PC-9 (cell line): ENCODE measurements at regions not wholly inside any gene's neighbourhood (a gene's known extent, or its start where the extent isn't known, plus 50 kb on each side); places are given as distances from the start of the nearest gene placed in this dataset.

ENCODE experiments used
- EZH2 ChIP-seq: fragments of 200-600 bp; sonication (generic); IDR thresholded peaks from 2 replicates; pipeline ENCODE4 v1.8.0; 2017; ENCODE audit warnings: antibody characterized with exemption, low read depth
- TF ChIP-seq, protein P1 (sequence below): fragments of 200-600 bp; sonication (generic); conservative IDR thresholded peaks from 2 replicates; pipeline ENCODE4 v1.6.1; 2017; ENCODE audit warnings: mixed run types, antibody characterized with exemption, mild to moderate bottlenecking, moderate library complexity

DNA sequence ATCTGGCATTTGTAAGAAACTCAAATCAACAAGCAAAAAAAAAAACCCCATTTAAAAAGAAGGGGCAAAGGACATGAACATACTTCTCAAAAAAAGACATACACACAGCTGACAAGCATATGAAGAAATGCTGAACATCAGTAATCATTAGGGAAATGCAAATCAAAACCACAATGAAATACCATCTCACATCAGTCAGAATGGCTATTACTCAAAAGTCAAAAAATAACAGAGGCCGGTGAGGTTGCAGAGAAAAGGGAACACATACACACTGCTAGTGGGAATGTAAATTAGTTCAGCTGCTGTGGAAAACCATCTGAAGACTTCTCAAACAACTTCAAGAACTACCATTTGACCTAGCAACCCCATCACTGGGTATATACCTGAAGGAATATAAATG lies 199.4 kb upstream of the THBS1 start:
- TF ChIP-seq EZH2: no peak
- TF ChIP-seq, protein P1, sequence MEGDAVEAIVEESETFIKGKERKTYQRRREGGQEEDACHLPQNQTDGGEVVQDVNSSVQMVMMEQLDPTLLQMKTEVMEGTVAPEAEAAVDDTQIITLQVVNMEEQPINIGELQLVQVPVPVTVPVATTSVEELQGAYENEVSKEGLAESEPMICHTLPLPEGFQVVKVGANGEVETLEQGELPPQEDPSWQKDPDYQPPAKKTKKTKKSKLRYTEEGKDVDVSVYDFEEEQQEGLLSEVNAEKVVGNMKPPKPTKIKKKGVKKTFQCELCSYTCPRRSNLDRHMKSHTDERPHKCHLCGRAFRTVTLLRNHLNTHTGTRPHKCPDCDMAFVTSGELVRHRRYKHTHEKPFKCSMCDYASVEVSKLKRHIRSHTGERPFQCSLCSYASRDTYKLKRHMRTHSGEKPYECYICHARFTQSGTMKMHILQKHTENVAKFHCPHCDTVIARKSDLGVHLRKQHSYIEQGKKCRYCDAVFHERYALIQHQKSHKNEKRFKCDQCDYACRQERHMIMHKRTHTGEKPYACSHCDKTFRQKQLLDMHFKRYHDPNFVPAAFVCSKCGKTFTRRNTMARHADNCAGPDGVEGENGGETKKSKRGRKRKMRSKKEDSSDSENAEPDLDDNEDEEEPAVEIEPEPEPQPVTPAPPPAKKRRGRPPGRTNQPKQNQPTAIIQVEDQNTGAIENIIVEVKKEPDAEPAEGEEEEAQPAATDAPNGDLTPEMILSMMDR: no peak
